T-helper 2 cell treated with Interferon-gamma antibody and Interleukin-4, amounts not matched to agents 100 ng/mL and 5 ng/mL, for 36 hours (primary cell): ENCODE measurements at regions not wholly inside any gene's neighbourhood (a gene's known extent, or its start where the extent isn't known, plus 50 kb on each side); places are given as distances from the start of the nearest gene placed in this dataset.
"Not testable (repeated sequence)": the region's sequence is repeated elsewhere in the genome, so short reads cannot be mapped to it uniquely, and the experiment has no call there.

ENCODE experiments used
- intact Hi-C: fragments of 100-400 bp; cut with micrococcal nuclease; formaldehyde crosslinking; loops from one replicate; pipeline ENCODE4 v1.15.1; 2023

DNA sequence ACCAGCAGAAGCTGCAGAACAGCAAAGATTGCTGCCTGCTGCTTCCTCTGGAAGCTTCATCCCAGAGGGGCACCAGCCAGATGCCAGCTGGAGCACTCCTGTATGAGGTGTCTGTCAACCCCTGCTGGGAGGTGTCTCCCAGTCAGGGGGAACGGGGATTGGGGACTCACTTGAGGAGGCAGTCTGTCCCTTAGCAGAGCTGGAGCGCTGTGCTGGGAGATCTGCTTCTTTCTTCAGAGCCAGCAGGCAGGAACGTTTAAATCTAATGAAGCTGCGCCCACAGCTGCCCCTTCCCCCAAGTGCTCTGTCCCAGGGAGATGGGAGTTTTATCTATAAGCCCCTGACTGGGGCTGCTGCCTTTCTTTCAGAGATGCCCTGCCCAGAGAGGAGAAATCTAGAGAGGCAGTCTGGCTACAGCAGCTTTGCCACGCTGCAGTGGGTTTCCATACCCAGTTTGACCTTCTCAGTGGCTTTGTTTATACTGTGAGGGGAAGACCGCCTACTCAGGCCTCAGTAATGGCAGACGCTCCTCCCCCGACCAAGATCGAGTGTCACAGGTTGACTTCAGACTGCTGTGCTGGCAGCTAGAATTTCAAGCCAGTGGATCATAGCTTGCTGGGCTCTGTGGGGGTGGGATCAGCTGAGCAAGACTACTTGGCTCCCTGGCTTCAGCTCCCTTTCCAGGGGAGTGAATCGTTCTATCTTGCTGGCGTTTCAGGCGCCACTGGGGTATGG is 1105.7 kb downstream of the STPG2 start:
- intact Hi-C loops: not testable (repeated sequence)

DNA sequence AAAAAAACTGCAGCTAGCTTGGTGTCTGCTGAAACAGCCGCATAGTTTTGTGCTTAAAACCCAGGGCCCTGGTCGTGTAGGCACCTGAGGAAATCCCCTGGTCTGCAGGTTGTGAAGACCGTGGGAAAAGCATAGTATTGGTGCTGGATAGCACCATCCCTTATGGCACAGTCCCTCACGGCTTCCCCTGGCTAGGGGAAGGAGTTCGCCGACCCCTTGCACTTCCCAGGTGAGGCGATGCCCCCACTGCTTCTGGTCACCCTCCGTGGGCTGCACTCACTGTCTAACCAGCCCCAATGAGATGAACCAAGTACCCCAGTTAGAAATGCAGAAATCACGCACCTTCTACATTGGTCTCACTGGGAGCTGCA is 1105.1 kb downstream of the STPG2 start:
- intact Hi-C loops: no loop called here

DNA sequence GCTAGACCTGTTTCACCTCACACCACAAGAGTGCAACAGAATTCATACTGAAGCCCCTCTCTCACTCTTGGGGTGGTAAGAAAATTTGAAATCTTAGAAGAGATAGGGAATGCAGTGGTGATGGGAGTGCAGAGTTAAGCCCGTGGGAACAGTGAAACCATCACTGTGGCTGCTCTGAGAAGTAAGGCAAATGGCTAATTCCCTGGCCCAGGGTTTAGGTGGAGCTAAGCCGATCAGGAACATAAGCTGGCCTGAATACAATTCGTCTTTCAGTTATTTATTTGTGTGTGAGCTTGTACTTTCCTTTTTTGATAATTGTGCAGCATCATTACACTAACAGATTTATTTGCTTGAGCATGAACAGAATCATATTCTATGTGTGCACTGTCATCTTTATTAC is 1070.6 kb downstream of the STPG2 start:
- intact Hi-C loops: no loop called here

DNA sequence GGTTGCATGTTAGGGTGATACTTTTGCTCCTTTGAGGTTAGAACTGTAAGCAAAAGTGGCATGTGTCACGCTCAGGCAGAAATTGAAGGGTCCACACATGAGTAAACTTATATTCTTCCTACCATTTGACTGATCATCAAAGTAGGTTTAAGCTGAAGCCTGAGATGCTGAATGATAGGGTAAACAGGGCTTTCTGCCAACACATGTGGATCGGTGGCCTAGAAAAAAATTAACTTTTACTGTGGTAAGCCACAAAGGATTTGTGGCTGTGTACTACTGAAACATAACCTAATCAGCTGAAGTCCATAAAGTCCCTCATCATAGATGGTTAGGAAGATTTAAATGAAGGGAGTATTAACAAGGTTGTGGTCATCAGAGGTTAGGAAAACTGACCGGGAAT is 1070.1 kb downstream of the STPG2 start:
- intact Hi-C loops: no loop called here

DNA sequence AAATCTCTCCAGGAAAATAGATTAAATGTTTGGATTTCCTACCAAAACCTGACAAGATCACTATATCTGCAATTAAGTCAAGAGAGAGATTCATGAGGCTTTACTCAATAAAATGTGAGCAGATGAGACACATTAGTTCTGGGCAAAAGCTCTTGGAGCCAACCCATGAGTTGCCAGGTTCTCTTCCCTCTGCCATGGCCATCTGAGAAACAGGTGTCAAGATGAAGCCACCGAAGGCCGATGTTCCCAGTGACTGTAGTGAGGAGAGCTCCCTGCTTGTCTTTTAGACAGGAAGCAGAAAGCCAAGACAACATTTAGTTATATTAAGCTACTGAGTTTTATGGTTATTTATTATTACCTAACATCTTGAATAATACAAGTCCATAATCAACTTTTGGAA is 1068.7 kb downstream of the STPG2 start:
- intact Hi-C loops: no loop called here

DNA sequence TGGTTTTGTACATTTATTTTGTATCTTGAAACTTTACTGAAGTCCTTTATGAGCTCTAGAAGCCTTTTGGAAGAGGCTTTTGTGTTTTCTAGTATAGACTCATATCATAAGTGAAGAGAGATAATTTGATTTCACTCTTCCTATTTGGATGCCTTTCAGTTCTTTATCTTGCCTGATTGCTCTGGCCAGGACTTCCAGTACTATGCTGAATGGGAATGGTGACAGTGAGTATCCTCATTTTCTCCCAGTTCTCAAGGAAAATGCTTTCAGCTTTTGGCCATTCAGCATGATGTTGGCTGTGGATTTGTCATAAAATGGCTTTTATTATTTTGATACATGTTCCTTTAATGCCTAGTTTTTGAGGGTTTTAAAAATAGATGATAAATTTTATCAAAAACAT is 1061.3 kb downstream of the STPG2 start:
- intact Hi-C loops: no loop called here

DNA sequence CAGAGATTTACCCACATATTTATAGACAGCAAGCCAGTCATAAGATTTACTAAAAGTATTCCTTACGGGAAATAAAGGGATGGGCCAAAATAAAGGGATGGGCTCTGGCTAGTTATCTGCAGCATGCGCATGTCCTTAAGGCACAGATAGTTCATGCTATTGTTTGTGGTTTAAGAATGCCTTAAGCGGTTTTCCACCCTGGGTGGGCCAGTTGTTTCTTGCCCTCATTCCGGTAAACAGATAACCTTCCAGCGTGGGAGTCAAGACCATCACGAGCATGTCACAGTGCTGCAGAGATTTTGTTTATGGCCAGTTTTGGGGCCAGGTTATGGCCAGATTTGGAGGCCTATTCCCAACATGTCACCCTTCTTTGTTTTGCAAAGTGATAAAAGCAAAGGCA is 1046.2 kb downstream of the STPG2 start:
- intact Hi-C loops: not testable (repeated sequence)

DNA sequence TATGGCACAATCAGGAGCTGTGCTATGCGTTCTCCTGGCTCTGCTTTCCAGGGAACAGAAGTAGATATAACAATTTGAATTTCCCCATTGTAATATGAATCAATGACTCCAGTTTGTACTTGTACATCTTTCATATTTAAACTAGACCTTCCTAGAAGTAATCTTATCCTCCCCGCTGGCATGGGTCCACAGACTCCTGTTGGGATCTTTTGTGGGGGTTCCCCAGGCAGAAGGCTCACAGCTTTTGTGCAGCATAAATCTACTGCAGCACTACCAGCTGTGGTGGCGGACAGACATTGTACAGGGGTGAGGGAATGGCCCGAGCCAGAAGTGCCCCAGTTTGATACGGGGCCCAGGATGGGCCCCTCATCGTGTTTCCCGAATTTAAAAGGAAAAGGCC is 1042.1 kb downstream of the STPG2 start:
- intact Hi-C loops: not testable (repeated sequence)

DNA sequence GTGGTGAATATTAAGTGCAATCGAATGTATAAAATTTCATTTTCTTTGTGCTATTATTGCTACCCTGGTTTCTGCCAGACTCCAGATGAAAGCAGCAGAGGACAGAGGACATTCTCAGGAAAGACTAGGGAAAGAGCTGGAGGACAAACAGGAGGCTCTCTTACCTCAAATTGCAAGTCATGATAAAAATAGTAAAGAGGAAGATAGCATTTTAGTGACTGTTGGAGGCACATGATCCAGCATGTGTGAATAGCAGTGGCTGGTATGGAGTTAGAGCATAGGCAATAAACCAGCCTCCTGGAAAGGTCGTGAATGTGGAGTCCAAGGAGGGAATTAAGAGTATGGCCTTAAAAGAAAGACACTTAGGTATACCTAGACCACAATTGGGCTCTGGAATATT is 1040.0 kb downstream of the STPG2 start:
- intact Hi-C loops: no loop called here

DNA sequence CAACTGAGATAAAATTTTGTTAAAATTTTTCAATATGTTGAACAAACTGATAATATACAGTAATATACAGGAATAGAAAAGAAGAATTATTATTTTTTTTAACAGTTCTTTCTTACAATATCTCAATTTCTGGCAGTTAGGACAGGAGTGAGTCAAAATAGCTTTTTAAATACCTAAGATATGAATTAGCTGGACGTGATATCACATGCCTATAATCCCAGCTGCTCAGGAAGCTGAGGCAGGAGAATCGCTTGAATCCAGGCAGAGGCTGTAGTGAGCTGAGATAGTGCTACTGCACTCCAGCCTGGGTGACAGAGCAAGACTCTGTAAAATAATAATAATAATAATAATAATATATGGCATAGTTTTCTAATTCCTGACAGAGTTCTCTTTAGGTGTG is 1039.3 kb downstream of the STPG2 start:
- intact Hi-C loops: no loop called here

DNA sequence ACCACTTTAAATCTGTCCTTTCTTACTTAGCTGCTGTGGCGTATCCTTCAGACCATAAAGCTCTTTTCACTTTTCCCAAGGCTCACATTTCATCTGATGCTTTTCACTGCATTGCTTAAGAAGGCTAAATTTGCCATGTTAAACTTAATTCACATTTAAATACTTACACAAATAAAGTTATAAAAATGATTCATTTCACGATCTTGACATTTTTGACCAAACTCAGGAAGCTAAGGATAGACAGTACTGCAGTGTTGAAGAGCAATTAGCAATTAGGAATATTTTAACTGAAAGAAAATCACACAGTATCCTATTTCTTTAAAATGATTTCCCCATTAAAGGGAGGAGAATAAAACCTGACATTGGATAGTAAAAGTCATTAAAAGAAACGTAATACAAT is 1038.6 kb downstream of the STPG2 start:
- intact Hi-C loops: no loop called here

DNA sequence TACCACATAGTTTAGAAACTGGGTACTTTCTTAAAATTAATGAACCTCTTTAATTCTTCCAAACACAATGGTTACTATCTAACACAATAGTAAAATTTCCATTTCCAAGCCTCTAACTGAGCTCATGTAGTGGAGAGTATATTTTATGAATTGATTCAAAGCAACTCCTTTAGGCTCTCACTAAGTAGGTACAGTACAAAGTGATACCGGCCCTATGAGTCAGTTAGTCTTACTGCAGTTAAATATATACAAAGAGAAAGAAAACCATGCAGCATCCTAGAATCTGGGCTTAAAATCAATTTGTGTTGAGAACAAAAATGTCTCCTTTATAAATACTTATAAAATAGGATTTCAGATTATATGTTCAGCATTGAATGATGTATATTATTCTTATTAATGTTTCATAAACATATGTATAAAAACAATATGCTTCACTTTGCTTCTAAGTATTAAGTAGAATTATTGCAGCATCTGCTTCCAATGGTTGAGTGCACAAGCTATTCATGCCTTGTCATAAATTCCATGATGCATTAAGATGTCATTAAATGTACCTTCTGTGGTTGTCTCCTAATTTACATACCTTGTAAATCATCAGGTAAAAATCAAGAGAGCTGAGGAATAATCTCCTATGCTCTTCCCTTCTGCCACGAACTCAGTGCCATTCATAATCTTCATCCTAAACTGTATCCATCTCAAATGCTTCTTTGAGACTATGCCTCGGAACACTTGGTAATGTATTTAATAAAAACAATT is 1037.8 kb downstream of the STPG2 start:
- intact Hi-C loops: no loop called here

DNA sequence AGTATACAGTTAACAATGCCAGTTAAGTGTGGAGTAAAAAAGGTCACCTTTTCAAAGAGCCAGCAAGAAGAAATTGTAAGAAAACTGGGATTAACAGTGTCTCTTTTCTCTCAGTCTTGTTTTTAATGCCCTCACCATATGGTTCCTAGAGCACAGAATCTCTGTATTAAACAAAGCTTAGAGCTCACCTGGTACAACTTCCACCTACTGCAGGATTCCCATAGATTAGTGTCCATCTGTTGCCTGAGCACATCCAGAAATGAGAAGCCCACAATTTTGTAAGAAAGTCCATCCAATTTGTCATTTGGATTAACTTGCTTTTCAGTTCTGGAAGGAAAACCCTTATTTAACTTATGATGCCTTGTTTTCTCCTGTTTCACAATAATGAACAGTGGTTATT is 1037.1 kb downstream of the STPG2 start:
- intact Hi-C loops: no loop called here

DNA sequence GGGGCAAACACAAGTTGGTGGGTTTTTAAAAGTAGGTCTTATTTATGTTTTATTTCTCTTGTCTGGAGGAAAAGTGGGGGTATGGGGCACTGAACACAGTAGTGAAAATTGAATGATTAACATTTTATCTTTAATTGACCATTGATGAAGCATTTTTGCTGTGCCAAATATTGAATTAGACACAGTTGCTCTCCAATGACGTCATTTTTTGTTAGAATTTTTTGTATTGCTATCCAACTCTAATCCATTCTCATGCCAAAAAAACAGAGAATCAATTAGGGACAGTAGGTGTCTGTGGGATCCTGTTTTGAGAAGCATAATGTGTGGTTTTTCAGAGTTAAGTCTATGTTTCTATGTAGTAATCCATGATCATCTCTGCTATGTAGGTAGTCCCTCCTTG is 1032.8 kb downstream of the STPG2 start:
- intact Hi-C loops: no loop called here

DNA sequence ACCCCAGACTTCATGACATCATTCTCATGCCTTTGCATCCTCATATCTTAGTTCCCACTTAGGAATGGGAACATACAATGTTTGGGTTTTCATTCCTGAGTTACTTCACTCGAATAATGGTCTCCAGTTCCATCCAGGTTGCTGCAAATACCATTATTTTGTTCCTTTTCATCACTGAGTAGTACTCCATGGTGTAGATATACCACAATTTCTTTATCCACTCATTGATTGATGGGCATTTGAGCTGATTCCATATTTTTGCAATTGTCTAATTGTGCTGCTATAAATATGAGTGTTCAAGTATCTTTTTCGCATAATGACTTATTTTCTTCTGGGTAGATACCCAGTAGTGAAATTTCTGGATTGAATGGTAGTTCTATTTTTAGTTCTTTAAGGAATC is 1026.8 kb downstream of the STPG2 start:
- intact Hi-C loops: no loop called here

DNA sequence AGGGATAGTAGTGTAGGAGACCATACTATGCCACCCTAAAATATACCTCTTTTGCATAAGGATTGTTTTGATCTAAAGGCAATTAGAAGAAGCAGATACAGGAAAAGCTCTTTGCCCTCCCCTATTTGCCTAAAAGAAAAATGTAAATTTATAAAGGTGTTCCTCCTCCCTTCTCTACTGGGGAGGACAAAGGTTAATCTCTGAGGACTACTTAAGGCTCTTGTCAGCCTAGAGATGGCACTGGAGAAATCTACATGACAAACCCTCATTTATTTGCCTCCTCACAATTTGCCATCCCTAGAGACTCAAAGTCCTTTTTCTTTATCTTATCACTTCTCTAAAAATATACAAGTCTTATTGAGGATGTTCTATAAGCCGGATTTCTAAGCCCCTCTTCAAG is 1021.8 kb downstream of the STPG2 start:
- intact Hi-C loops: no loop called here

DNA sequence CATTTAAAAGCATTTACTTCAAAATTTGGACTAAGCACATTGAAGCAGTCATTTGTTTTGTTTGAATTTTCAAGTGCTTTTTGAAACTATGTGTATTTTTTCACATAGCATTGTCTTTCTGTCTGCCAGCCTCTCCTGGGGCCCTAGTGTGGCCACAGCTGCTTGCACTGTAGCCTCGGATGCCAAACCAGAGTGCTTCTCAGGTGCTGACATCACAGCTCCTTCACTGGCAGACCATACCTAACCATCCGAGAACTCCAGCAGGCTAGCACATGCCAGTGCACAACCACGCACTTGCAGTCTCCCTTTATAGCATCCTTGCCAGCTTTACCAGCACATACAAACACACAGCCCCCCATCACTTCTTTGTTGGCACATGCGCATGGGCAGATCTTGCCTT is 1019.7 kb downstream of the STPG2 start:
- intact Hi-C loops: no loop called here

DNA sequence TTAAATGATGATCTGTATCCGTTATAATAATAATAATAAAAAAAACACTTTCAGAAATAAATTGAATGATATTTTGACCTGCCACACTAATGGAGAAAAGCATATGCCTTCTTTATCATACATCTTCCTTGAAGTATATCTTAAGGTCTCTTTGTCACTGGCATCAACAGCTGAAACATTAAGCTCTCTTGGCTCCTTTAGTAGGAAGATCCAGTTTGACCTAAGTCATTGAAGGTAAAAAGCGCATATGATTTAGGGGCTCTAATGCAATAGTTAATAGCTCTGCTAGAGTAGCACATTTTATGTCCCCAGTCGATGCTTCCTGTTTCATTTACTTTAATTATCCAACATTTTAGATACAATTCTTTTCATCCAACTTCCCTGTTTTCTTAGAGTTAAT is 1010.8 kb downstream of the STPG2 start:
- intact Hi-C loops: loop anchor here (5.0 kb wide), 1 partner anchor 1370 kb away; no protein-coding TSS in a partner anchor

DNA sequence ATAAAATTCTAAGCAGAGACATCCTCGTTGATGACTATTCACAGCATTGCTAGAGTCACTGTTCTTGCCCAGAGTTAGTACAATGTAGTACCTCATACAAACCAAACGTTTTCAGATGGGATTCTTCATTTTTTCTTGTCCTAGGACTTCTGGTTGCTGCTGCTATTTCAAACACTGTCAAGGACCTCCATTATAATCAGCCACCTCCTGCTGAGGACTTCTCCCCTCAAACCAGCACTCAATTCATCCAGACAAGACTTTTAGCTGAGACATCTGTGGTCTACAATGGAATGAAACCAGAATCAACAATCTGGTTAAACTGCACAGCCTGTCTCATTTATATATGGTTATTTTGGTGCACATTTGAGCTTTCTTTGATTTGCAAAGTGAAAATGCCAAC is 1008.8 kb downstream of the STPG2 start:
- intact Hi-C loops: loop anchor here (5.0 kb wide), 1 partner anchor 1372 kb away; no protein-coding TSS in a partner anchor

DNA sequence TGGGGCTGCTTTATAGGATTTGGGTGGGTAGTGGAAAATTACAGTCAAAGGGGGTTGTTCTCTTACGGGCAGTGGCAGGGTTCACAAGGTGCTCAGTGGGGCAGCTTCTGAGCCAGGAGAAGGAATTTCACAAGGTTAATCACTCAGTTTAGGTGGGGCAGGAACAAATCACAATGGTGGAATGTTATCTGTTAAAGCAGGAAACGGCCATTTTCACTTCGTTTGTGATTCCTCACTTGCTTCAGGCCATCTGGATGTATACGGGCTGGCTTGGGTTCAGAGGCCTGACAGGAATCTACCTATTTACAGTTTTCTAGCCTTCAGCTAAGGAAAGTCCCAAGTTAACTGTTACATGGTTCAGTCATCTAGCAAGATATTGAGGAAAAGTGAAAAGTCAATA is 1003.5 kb downstream of the STPG2 start:
- intact Hi-C loops: no loop called here

DNA sequence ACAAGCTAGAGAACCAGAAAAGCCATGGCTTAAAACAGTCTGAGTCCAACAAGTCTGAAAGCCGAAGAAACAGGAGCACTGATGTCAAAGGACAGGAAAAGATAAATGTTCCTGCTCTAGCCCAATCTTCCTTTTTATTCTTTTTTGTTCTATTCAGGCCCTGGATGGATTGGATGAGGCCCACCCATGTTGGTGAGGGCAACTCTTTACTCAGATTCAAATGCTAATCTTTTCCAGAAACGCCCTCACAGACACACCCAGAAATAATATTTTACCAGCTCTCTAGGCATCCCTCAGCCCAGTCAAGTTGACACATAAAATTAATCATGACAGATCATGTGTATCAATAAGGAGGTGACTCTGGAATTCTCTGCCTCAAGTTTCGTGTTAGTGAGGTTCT is 1002.7 kb downstream of the STPG2 start:
- intact Hi-C loops: no loop called here

DNA sequence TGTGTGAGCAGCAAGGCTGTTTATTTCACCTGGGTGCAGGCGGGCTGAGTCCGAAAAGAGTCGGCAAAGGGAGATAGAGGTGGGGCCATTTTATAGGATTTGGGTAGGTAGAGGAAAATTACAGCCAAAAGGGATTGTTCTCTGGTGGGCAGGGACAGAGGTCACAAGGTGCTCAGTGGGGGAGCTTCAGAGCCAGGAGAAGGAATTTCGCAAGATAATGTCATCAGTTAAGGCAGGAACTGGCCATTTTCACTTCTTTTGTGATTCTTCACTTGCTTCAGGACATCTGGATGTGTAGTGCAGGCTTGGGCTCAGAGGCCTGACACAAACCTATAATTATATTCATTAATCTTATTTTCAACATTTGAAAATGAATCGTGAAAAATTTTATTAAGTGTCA is 1001.9 kb downstream of the STPG2 start:
- intact Hi-C loops: not testable (repeated sequence)

DNA sequence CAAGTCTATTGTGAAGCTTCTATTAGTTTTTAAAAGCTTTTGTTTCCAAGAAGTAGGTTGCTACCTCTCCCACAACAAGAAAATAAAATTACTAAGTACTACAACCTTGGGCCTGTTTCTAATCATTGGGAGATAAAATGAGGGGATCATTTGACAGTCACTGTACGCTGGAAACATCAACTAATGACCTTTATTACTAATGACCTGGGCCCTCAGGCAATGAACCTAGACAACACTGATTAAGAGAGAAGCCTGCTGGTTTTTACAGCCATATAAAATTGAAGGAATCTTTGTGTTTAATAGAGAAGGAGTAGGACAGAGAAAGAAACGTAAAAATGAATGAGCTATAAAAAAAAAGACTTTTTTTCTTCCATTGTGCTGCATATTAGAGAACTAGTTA is 1000.9 kb downstream of the STPG2 start:
- intact Hi-C loops: no loop called here
